Mesodermal cell (in vitro differentiated cells): ENCODE measurements at regions not wholly inside any gene's neighbourhood (a gene's known extent, or its start where the extent isn't known, plus 50 kb on each side); places are given as distances from the start of the nearest gene placed in this dataset.

Source experiments
- H3K27ac ChIP-seq: 2 replicates; pipeline ENCODE4 v1.7.0; 2013; ENCODE audit warnings: mild to moderate bottlenecking, low read depth, low read length, moderate library complexity; ENCODE audit not compliant: severe bottlenecking
- H3K36me3 ChIP-seq: 2 replicates; pipeline ENCODE4 v1.7.1; 2013; ENCODE audit warnings: mild to moderate bottlenecking, low read length, moderate library complexity; ENCODE audit not compliant: control insufficient read depth, insufficient read depth
- H3K4me1 ChIP-seq: one replicate; pipeline ENCODE4 v1.7.1; 2013; ENCODE audit warnings: mild to moderate bottlenecking, low read length; ENCODE audit not compliant: insufficient read depth, control insufficient read depth, poor library complexity, severe bottlenecking
- H3K4me3 ChIP-seq: 2 replicates; pipeline ENCODE4 v1.7.0; 2013; ENCODE audit warnings: low read length, control low read depth, mild to moderate bottlenecking; ENCODE audit not compliant: insufficient read depth, poor library complexity, severe bottlenecking; ENCODE audit errors: extremely low read depth
- H3K9me3 ChIP-seq: 2 replicates; pipeline ENCODE4 v1.7.1; 2013; ENCODE audit warnings: mild to moderate bottlenecking, low read length, moderate library complexity; ENCODE audit not compliant: control insufficient read depth
- WGBS, 2 experiments: methylation state at CpG; one replicate each; pipeline ENCODE4 v1.1.5; 2013; ENCODE audit warnings: missing lambda C conversion rate in 2 of 2; ENCODE audit not compliant: insufficient coverage in 2 of 2; 5-methylcytosine and 5-hydroxymethylcytosine counted together

DNA sequence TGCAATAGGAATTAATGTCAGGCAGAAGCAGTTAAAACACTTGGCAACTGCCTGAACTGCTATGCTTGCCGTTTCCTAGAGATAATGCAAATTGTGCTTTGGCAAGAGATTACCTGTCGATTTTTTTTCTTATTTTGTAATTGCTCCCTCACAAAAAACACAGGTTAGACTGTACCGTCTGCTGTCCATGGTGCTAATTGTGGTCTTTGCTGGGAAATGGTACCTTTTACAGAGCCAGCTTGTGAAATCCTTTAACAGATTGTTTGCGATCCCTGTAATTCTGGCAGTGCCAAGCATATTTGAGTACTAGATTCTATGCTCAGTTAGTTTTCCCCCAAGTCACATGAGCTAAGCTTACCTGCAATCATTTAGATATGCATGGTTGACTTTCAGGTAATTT is 2125.8 kb upstream of the WWC1 start:
- no peaks in the 10 kb centered on the region for H3K36me3 ChIP-seq
- H3K4me3 ChIP-seq, result no peak overlapping the region
- H3K27ac ChIP-seq, result no peak overlapping the region
- no peaks in the 10 kb centered on the region for H3K4me1 ChIP-seq
- no peaks in the 10 kb centered on the region for H3K9me3 ChIP-seq
- 70 to 86% methylated on average over 1 to 3 of the region's 4 CpGs for WGBS, 2 experiments

DNA sequence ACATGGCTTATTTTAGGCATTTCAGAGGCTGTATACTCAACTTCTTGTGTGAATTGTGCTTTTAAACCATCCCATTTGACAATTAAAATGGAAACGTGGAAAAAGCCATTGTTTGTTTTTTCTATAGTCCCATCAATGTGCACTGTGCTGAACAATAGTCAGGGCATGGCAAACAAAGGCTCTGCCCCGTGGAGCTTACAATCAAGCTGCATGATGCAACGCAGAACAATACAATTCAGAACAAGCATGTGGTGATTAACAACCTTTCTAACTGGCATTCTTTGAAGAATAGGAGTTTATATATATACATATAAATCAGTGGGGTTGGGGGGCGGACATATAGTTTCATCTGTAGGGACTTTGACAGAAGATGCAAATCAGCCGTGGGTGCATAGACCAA is 2125.4 kb upstream of the WWC1 start:
- no peak overlapping the region for H3K4me3 ChIP-seq
- no peaks in the 10 kb centered on the region for H3K9me3 ChIP-seq
- no peaks in the 10 kb centered on the region for H3K36me3 ChIP-seq
- 23 to 52% methylated on average over 1 to 2 of the region's 5 CpGs for WGBS, 2 experiments
- no peaks in the 10 kb centered on the region for H3K4me1 ChIP-seq
- H3K27ac ChIP-seq, result no peak overlapping the region

GRCh38 chr5:166172597-166172996 is 2118.8 kb upstream of the WWC1 start:
- no peak overlapping the region for H3K27ac ChIP-seq
- no peaks in the 10 kb centered on the region for H3K36me3 ChIP-seq
- no peaks in the 10 kb centered on the region for H3K4me1 ChIP-seq
- no peak overlapping the region for H3K4me3 ChIP-seq
- 85 to 89% methylated on average over 3 to 4 of the region's 4 CpGs for WGBS, 2 experiments
- no peaks in the 10 kb centered on the region for H3K9me3 ChIP-seq

DNA sequence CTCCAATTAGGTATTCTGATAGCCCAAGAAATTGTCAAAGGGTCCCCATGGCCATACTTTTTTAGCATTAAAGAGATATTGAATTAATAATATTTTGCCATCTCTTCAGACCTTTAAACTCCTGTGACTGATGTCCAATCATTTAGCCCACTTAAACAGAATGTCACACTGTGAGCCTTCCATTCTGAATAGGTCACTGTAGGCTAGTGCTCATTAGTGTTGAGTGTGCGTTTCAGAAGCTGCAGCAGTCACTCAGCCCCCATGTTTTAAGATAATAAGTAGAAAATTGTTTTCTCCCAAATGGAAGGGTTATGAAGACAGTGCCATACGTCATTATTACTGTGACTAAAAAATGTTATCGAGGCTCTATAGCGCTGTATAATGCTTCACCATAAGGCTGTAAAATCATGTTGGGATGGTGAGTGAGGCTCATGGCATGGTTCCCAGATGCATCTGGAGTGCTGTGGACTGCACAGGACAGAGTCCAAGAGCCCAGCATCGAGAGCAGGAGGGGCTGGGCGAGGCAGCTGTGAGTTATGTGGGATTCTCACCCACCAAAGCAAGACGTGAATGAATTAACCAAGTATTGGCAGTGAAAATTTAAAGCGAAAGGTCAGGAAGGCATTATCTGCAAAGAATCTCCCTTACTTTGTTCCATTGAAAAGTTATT is 2112.9 kb upstream of the WWC1 start:
- no peaks in the 10 kb centered on the region for H3K4me1 ChIP-seq
- no peak overlapping the region for H3K4me3 ChIP-seq
- no peak overlapping the region for H3K27ac ChIP-seq
- WGBS, 2 experiments, result 56 to 70% methylated on average over 3 to 6 of the region's 8 CpGs
- no peaks in the 10 kb centered on the region for H3K9me3 ChIP-seq
- no peaks in the 10 kb centered on the region for H3K36me3 ChIP-seq

GRCh38 chr5:166185185-166185584 is 2106.3 kb upstream of the WWC1 start:
- no peaks in the 10 kb centered on the region for H3K4me1 ChIP-seq
- 92 to 94% methylated on average over 2 to 3 of the region's 10 CpGs for WGBS, 2 experiments
- no peaks in the 10 kb centered on the region for H3K9me3 ChIP-seq
- no peak overlapping the region for H3K27ac ChIP-seq
- H3K4me3 ChIP-seq, result no peak overlapping the region
- H3K36me3 ChIP-seq, result no peaks in the 10 kb centered on the region

GRCh38 chr5:166188501-166189325 is 2102.7 kb upstream of the WWC1 start:
- H3K4me1 ChIP-seq, result no peaks in the 10 kb centered on the region
- H3K9me3 ChIP-seq, result no peaks in the 10 kb centered on the region
- H3K36me3 ChIP-seq, result no peaks in the 10 kb centered on the region
- H3K27ac ChIP-seq, result no peak overlapping the region
- 100% methylated on average over 3 to 4 of the region's 7 CpGs for WGBS, 2 experiments
- H3K4me3 ChIP-seq, result no peak overlapping the region

- no peak overlapping the region for H3K27ac ChIP-seq
- H3K9me3 ChIP-seq, result no peaks in the 10 kb centered on the region
- no peaks in the 10 kb centered on the region for H3K36me3 ChIP-seq
- no peak overlapping the region for H3K4me3 ChIP-seq
- whole genome bisulfite sequencing, 2 experiments, result 0 to 59% methylated on average over 1 to 3 of the region's 3 CpGs
- no peaks in the 10 kb centered on the region for H3K4me1 ChIP-seq
Observed at GRCh38 chr5:166192696-166193095, 2098.7 kb upstream of the WWC1 start.

GRCh38 chr5:166195981-166196380 is 2095.5 kb upstream of the WWC1 start:
- Histone ChIP-seq H3K4me3 (no peak overlapping the region), H3K36me3 (no peaks in the 10 kb centered on the region), H3K27ac (no peak overlapping the region), H3K9me3 (no peaks in the 10 kb centered on the region), H3K4me1 (no peaks in the 10 kb centered on the region)
- 90 to 100% methylated on average over 2 to 3 of the region's 3 CpGs for WGBS, 2 experiments

- WGBS, 2 experiments, result no CpG with 5 or more reads among the region's 2 CpGs
Observed at GRCh38 chr5:166200532-166200931, 2090.9 kb upstream of the WWC1 start.

GRCh38 chr5:166211640-166212039 is 2079.8 kb upstream of the WWC1 start:
- WGBS, 2 experiments, result 72 to 85% methylated on average over 2 to 3 of the region's 3 CpGs
- H3K4me3 ChIP-seq, result no peak overlapping the region
- H3K27ac ChIP-seq, result no peak overlapping the region
- H3K4me1 ChIP-seq, result no peaks in the 10 kb centered on the region
- H3K36me3 ChIP-seq, result no peaks in the 10 kb centered on the region
- no peaks in the 10 kb centered on the region for H3K9me3 ChIP-seq

More at GRCh38 chr5:166200532-166200931, 2090.9 kb upstream of the WWC1 start:
- Histone ChIP-seq H3K9me3 (no peaks in the 10 kb centered on the region), H3K4me1 (no peaks in the 10 kb centered on the region), H3K36me3 (no peaks in the 10 kb centered on the region), H3K27ac (no peak overlapping the region), H3K4me3 (no peak overlapping the region)

DNA sequence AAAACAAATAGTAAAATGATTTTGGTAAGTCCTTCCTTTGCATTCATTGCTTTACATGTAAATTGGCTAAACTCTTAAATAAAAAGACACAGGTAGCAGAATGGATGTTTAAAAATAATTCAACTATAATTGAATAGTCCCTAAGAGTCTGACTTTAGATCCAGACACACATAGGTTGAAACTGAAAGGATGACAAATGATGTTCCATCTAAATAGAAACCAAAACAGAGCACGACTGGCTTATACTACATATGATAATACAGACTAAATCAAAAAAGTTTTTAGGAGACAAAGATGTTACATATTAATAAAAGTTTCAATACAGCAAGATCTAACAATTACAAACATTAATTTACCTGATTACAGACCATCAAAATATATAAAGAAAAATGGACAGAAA is 2055.1 kb upstream of the WWC1 start:
- no CpG with 5 or more reads among the region's 1 CpG for WGBS, 2 experiments
- Histone ChIP-seq H3K4me1 (no peaks in the 10 kb centered on the region), H3K9me3 (no peaks in the 10 kb centered on the region), H3K4me3 (no peak overlapping the region), H3K27ac (no peak overlapping the region), H3K36me3 (no peaks in the 10 kb centered on the region)
